PC-9 (cell line): ENCODE measurements at regions not wholly inside any gene's neighbourhood (a gene's known extent, or its start where the extent isn't known, plus 50 kb on each side); places are given as distances from the start of the nearest gene placed in this dataset.

Experiments used
- EZH2 ChIP-seq: fragments of 200-600 bp; sonication (generic); IDR thresholded peaks from 2 replicates; pipeline ENCODE4 v1.8.0; 2017; ENCODE audit warnings: antibody characterized with exemption, low read depth
- TF ChIP-seq, protein P1 (sequence below): fragments of 200-600 bp; sonication (generic); conservative IDR thresholded peaks from 2 replicates; pipeline ENCODE4 v1.6.1; 2017; ENCODE audit warnings: mixed run types, antibody characterized with exemption, mild to moderate bottlenecking, moderate library complexity

GRCh38 chr20:17810847-17811627 is 111.3 kb downstream of the BANF2 start:
- no peak for TF ChIP-seq EZH2
- TF ChIP-seq, protein P1, sequence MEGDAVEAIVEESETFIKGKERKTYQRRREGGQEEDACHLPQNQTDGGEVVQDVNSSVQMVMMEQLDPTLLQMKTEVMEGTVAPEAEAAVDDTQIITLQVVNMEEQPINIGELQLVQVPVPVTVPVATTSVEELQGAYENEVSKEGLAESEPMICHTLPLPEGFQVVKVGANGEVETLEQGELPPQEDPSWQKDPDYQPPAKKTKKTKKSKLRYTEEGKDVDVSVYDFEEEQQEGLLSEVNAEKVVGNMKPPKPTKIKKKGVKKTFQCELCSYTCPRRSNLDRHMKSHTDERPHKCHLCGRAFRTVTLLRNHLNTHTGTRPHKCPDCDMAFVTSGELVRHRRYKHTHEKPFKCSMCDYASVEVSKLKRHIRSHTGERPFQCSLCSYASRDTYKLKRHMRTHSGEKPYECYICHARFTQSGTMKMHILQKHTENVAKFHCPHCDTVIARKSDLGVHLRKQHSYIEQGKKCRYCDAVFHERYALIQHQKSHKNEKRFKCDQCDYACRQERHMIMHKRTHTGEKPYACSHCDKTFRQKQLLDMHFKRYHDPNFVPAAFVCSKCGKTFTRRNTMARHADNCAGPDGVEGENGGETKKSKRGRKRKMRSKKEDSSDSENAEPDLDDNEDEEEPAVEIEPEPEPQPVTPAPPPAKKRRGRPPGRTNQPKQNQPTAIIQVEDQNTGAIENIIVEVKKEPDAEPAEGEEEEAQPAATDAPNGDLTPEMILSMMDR: no peak
